ENCODE measurements at regions not wholly inside any gene's neighbourhood (a gene's known extent, or its start where the extent isn't known, plus 50 kb on each side); places are given as distances from the start of the nearest gene placed in this dataset.

GRCh38 chr6:51330971-51331370 is 512.3 kb downstream of the TFAP2B start:
- FAIRE-seq: no peak
- H3K4me1 ChIP-seq (ENCODE audit: control insufficient read depth in 3 of 3, insufficient read depth in 2 of 3, low read depth in 1 of 3, low read length in 2 of 3): no peaks in the 10 kb centered on the region
- no peaks in the 10 kb centered on the region for H3K36me3 ChIP-seq (ENCODE audit: control insufficient read depth in 3 of 3, insufficient read depth in 2 of 3, low read depth in 1 of 3, low read length in 3 of 3)
- no peak overlapping the region for H3K4me3 ChIP-seq (ENCODE audit: low read depth in 1 of 3, low read length in 3 of 3)
- DNase-seq: no peak
- H3K27me3 ChIP-seq (ENCODE audit: control insufficient read depth in 3 of 3, insufficient read depth in 3 of 3, low read length in 3 of 3): no peaks in the 10 kb centered on the region
- no peaks in the 10 kb centered on the region for H3K9me3 ChIP-seq (ENCODE audit: control insufficient read depth in 2 of 2, insufficient read depth in 1 of 2, low read depth in 1 of 2, low read length in 1 of 2)
- WGBS, 3 donors: 87 to 93% (median 93%) methylated on average over 1 of the region's 1 CpG
- no peak overlapping the region for H3K27ac ChIP-seq (ENCODE audit: low read depth in 1 of 3, low read length in 2 of 3)

- no peak for DNase-seq
- WGBS, 3 donors: 68 to 80% (median 78%) methylated on average over 2 of the region's 2 CpGs
- Histone ChIP-seq H3K9me3 (ENCODE audit: control insufficient read depth in 2 of 2, insufficient read depth in 1 of 2, low read depth in 1 of 2, low read length in 1 of 2) (no peaks in the 10 kb centered on the region), H3K4me3 (ENCODE audit: low read depth in 1 of 3, low read length in 3 of 3) (no peak overlapping the region), H3K36me3 (ENCODE audit: control insufficient read depth in 3 of 3, insufficient read depth in 2 of 3, low read depth in 1 of 3, low read length in 3 of 3) (no peaks in the 10 kb centered on the region), H3K4me1 (ENCODE audit: control insufficient read depth in 3 of 3, insufficient read depth in 2 of 3, low read depth in 1 of 3, low read length in 2 of 3) (no peaks in the 10 kb centered on the region), H3K27ac (ENCODE audit: low read depth in 1 of 3, low read length in 2 of 3) (no peak overlapping the region), H3K27me3 (ENCODE audit: control insufficient read depth in 3 of 3, insufficient read depth in 3 of 3, low read length in 3 of 3) (no peaks in the 10 kb centered on the region)
- FAIRE-seq: no peak
Measured at GRCh38 chr6:51335543-51335942, 516.9 kb downstream of the TFAP2B start.

- Histone ChIP-seq H3K4me1 (ENCODE audit: control insufficient read depth in 3 of 3, insufficient read depth in 2 of 3, low read depth in 1 of 3, low read length in 2 of 3) (no peaks in the 10 kb centered on the region), H3K9me3 (ENCODE audit: control insufficient read depth in 2 of 2, insufficient read depth in 1 of 2, low read depth in 1 of 2, low read length in 1 of 2) (no peaks in the 10 kb centered on the region), H3K36me3 (ENCODE audit: control insufficient read depth in 3 of 3, insufficient read depth in 2 of 3, low read depth in 1 of 3, low read length in 3 of 3) (no peaks in the 10 kb centered on the region), H3K4me3 (ENCODE audit: low read depth in 1 of 3, low read length in 3 of 3) (no peak overlapping the region), H3K27me3 (ENCODE audit: control insufficient read depth in 3 of 3, insufficient read depth in 3 of 3, low read length in 3 of 3) (no peaks in the 10 kb centered on the region), H3K27ac (ENCODE audit: low read depth in 1 of 3, low read length in 2 of 3) (no peak overlapping the region)
- DNase-seq: no peak
- 18 to 30% (median 30%) methylated on average over 4 of the region's 4 CpGs for WGBS, 3 donors
- FAIRE-seq: no peak
Measured at GRCh38 chr6:51336185-51336584, 517.5 kb downstream of the TFAP2B start.

GRCh38 chr6:51337277-51337676 is 518.6 kb downstream of the TFAP2B start:
- WGBS, 3 donors: 45 to 64% (median 53%) methylated on average over 3 of the region's 3 CpGs
- no peaks in the 10 kb centered on the region for H3K9me3 ChIP-seq (ENCODE audit: control insufficient read depth in 2 of 2, insufficient read depth in 1 of 2, low read depth in 1 of 2, low read length in 1 of 2)
- DNase-seq: no peak
- FAIRE-seq: no peak
- H3K27me3 ChIP-seq (ENCODE audit: control insufficient read depth in 3 of 3, insufficient read depth in 3 of 3, low read length in 3 of 3): no peaks in the 10 kb centered on the region
- no peaks in the 10 kb centered on the region for H3K36me3 ChIP-seq (ENCODE audit: control insufficient read depth in 3 of 3, insufficient read depth in 2 of 3, low read depth in 1 of 3, low read length in 3 of 3)
- H3K4me1 ChIP-seq (ENCODE audit: control insufficient read depth in 3 of 3, insufficient read depth in 2 of 3, low read depth in 1 of 3, low read length in 2 of 3): no peaks in the 10 kb centered on the region
- no peak overlapping the region for H3K27ac ChIP-seq (ENCODE audit: low read depth in 1 of 3, low read length in 2 of 3)
- H3K4me3 ChIP-seq (ENCODE audit: low read depth in 1 of 3, low read length in 3 of 3): no peak overlapping the region

GRCh38 chr6:51339108-51339507 is 520.4 kb downstream of the TFAP2B start:
- Histone ChIP-seq H3K4me1 (ENCODE audit: control insufficient read depth in 3 of 3, insufficient read depth in 2 of 3, low read depth in 1 of 3, low read length in 2 of 3) (no peaks in the 10 kb centered on the region), H3K36me3 (ENCODE audit: control insufficient read depth in 3 of 3, insufficient read depth in 2 of 3, low read depth in 1 of 3, low read length in 3 of 3) (no peaks in the 10 kb centered on the region), H3K27ac (ENCODE audit: low read depth in 1 of 3, low read length in 2 of 3) (no peak overlapping the region), H3K9me3 (ENCODE audit: control insufficient read depth in 2 of 2, insufficient read depth in 1 of 2, low read depth in 1 of 2, low read length in 1 of 2) (no peaks in the 10 kb centered on the region), H3K4me3 (ENCODE audit: low read depth in 1 of 3, low read length in 3 of 3) (no peak overlapping the region), H3K27me3 (ENCODE audit: control insufficient read depth in 3 of 3, insufficient read depth in 3 of 3, low read length in 3 of 3) (no peaks in the 10 kb centered on the region)
- DNase-seq (no peak), FAIRE-seq (no peak)
- WGBS, 3 donors: 58 to 69% (median 63%) methylated on average over 3 of the region's 3 CpGs

GRCh38 chr6:51339728-51340127 is 521.1 kb downstream of the TFAP2B start:
- DNase-seq: no peak
- H3K36me3 ChIP-seq (ENCODE audit: control insufficient read depth in 3 of 3, insufficient read depth in 2 of 3, low read depth in 1 of 3, low read length in 3 of 3): no peaks in the 10 kb centered on the region
- H3K27me3 ChIP-seq (ENCODE audit: control insufficient read depth in 3 of 3, insufficient read depth in 3 of 3, low read length in 3 of 3): no peaks in the 10 kb centered on the region
- FAIRE-seq: no peak
- H3K4me3 ChIP-seq (ENCODE audit: low read depth in 1 of 3, low read length in 3 of 3): no peak overlapping the region
- no peaks in the 10 kb centered on the region for H3K4me1 ChIP-seq (ENCODE audit: control insufficient read depth in 3 of 3, insufficient read depth in 2 of 3, low read depth in 1 of 3, low read length in 2 of 3)
- H3K27ac ChIP-seq (ENCODE audit: low read depth in 1 of 3, low read length in 2 of 3): no peak overlapping the region
- WGBS, 3 donors: 23 to 44% (median 27%) methylated on average over 5 of the region's 5 CpGs
- no peaks in the 10 kb centered on the region for H3K9me3 ChIP-seq (ENCODE audit: control insufficient read depth in 2 of 2, insufficient read depth in 1 of 2, low read depth in 1 of 2, low read length in 1 of 2)

- Histone ChIP-seq H3K36me3 (ENCODE audit: control insufficient read depth in 3 of 3, insufficient read depth in 2 of 3, low read depth in 1 of 3, low read length in 3 of 3) (no peaks in the 10 kb centered on the region), H3K4me1 (ENCODE audit: control insufficient read depth in 3 of 3, insufficient read depth in 2 of 3, low read depth in 1 of 3, low read length in 2 of 3) (no peaks in the 10 kb centered on the region), H3K4me3 (ENCODE audit: low read depth in 1 of 3, low read length in 3 of 3) (no peak overlapping the region), H3K27me3 (ENCODE audit: control insufficient read depth in 3 of 3, insufficient read depth in 3 of 3, low read length in 3 of 3) (no peaks in the 10 kb centered on the region), H3K9me3 (ENCODE audit: control insufficient read depth in 2 of 2, insufficient read depth in 1 of 2, low read depth in 1 of 2, low read length in 1 of 2) (no peaks in the 10 kb centered on the region), H3K27ac (ENCODE audit: low read depth in 1 of 3, low read length in 2 of 3) (no peak overlapping the region)
- 76 to 82% (median 78%) methylated on average over 6 of the region's 6 CpGs for WGBS, 3 donors
- DNase-seq (no peak), FAIRE-seq (no peak)
Measured at GRCh38 chr6:51342393-51342792, 523.7 kb downstream of the TFAP2B start.

- no peak overlapping the region for H3K4me3 ChIP-seq (ENCODE audit: low read depth in 1 of 3, low read length in 3 of 3)
- FAIRE-seq (no peak), DNase-seq (no peak)
- H3K9me3 ChIP-seq (ENCODE audit: control insufficient read depth in 2 of 2, insufficient read depth in 1 of 2, low read depth in 1 of 2, low read length in 1 of 2): no peaks in the 10 kb centered on the region
- H3K4me1 ChIP-seq (ENCODE audit: control insufficient read depth in 3 of 3, insufficient read depth in 2 of 3, low read depth in 1 of 3, low read length in 2 of 3): no peaks in the 10 kb centered on the region
- H3K27ac ChIP-seq (ENCODE audit: low read depth in 1 of 3, low read length in 2 of 3): no peak overlapping the region
- WGBS, 3 donors: 46 to 83% (median 60%) methylated on average over 4 of the region's 4 CpGs
- H3K27me3 ChIP-seq (ENCODE audit: control insufficient read depth in 3 of 3, insufficient read depth in 3 of 3, low read length in 3 of 3): peaks cover 0 to 4% (median 0%) of the 10 kb centered on the region in 3 donors
- no peaks in the 10 kb centered on the region for H3K36me3 ChIP-seq (ENCODE audit: control insufficient read depth in 3 of 3, insufficient read depth in 2 of 3, low read depth in 1 of 3, low read length in 3 of 3)
Measured at GRCh38 chr6:51349857-51350256, 531.2 kb downstream of the TFAP2B start.

GRCh38 chr6:51350308-51350904 is 531.7 kb downstream of the TFAP2B start:
- H3K27me3 ChIP-seq (ENCODE audit: control insufficient read depth in 3 of 3, insufficient read depth in 3 of 3, low read length in 3 of 3): peaks cover 0 to 4% (median 0%) of the 10 kb centered on the region in 3 donors
- no peak for FAIRE-seq
- H3K9me3 ChIP-seq (ENCODE audit: control insufficient read depth in 2 of 2, insufficient read depth in 1 of 2, low read depth in 1 of 2, low read length in 1 of 2): no peaks in the 10 kb centered on the region
- H3K4me3 ChIP-seq (ENCODE audit: low read depth in 1 of 3, low read length in 3 of 3): no peak overlapping the region
- WGBS, 3 donors: 71 to 80% (median 78%) methylated on average over 2 of the region's 2 CpGs
- no peaks in the 10 kb centered on the region for H3K36me3 ChIP-seq (ENCODE audit: control insufficient read depth in 3 of 3, insufficient read depth in 2 of 3, low read depth in 1 of 3, low read length in 3 of 3)
- DNase-seq: peak in 1 of 2 donors; percentile 8
- H3K4me1 ChIP-seq (ENCODE audit: control insufficient read depth in 3 of 3, insufficient read depth in 2 of 3, low read depth in 1 of 3, low read length in 2 of 3): no peaks in the 10 kb centered on the region
- no peak overlapping the region for H3K27ac ChIP-seq (ENCODE audit: low read depth in 1 of 3, low read length in 2 of 3)

Data from small intestine (tissue), 7 donors.